RWPE2 (cell line): ENCODE measurements at regions not wholly inside any gene's neighbourhood (a gene's known extent, or its start where the extent isn't known, plus 50 kb on each side); places are given as distances from the start of the nearest gene placed in this dataset.

Experiments used
- ATAC-seq: fragments of 200-7000 bp; cut with Tn5 transposase; 3 replicates; pipeline ENCODE4 v1.9.1; 2021; ENCODE audit warnings: low read depth
- DNase-seq: peaks from one replicate; pipeline ENCODE4 v3.0.0-alpha.2; 2020; ENCODE audit warnings: low spot score
- H3K27ac ChIP-seq: fragments of 450-650 bp; 2 replicates; pipeline ENCODE4 v1.5.1; 2017; ENCODE audit warnings: mild to moderate bottlenecking; ENCODE audit not compliant: poor library complexity, severe bottlenecking
- H3K27me3 ChIP-seq: fragments of 250-450 bp; sonication (Bioruptor Pico); 2 replicates; pipeline ENCODE4 v1.5.1; 2021; ENCODE audit warnings: mild to moderate bottlenecking, moderate library complexity; ENCODE audit not compliant: insufficient read depth, poor library complexity, severe bottlenecking
- H3K36me3 ChIP-seq: fragments of 250-450 bp; sonication (Bioruptor Pico); 2 replicates; pipeline ENCODE4 v1.5.1; 2020; ENCODE audit warnings: low read depth, mild to moderate bottlenecking, moderate library complexity
- H3K4me1 ChIP-seq: fragments of 250-450 bp; sonication (Bioruptor Pico); 2 replicates; pipeline ENCODE4 v1.5.1; 2021; ENCODE audit warnings: mild to moderate bottlenecking, moderate library complexity; ENCODE audit not compliant: insufficient read depth, poor library complexity, severe bottlenecking
- H3K4me3 ChIP-seq: fragments of 250-450 bp; sonication (Bioruptor Pico); 2 replicates; pipeline ENCODE4 v1.5.1; 2021; ENCODE audit warnings: mild to moderate bottlenecking, moderate library complexity; ENCODE audit not compliant: severe bottlenecking
- H3K9me3 ChIP-seq: fragments of 250-450 bp; sonication (Bioruptor Pico); 2 replicates; pipeline ENCODE4 v1.5.1; 2021; ENCODE audit warnings: mild to moderate bottlenecking, moderate library complexity; ENCODE audit not compliant: severe bottlenecking
- TF ChIP-seq, protein P1 (sequence below): fragments of 450-650 bp; IDR thresholded peaks from one replicate; pipeline ENCODE4 v1.5.1; 2017; ENCODE audit warnings: mild to moderate bottlenecking, moderate library complexity; ENCODE audit not compliant: poor library complexity, severe bottlenecking

DNA sequence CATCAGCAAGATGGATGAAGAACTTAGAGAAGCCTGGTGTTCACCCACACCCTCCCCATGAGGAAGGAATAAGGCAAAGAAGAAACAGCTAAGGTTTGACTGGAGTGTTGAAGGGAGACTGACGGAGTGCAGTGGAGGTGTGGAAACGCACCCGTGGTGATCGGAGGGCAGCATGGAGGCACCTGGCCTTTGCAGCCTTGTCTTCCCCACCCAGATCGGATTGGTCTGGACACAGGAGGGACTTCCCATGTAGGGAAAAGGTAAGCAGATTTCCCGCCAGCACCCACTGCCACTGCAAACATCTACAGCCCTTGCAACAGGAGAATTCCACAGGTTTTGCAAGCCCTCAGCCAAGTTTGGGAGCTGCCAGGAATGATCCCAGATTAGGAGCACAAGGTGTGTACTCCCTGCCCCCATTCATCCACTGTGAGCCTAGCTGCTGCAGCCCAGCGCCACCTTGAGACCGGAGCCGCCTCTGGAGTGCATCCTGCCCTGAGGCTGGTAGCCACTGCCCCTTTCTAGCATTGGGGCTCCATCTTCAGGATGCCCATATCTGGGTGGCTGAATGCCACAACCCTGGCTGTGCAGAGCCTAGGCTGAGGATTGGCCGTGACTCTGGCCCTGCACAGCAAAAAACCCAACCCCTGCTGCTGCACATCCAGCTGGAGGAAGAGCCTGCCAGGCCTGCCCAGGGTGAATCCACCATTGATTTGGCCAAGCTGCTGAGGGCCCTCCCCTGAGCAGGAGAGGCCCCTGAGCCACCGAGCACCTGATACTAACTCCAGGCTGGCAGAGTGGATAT, 411.1 kb downstream of the TMEM121 start:
- no peak overlapping the region for H3K27ac ChIP-seq
- TF ChIP-seq, protein P1, sequence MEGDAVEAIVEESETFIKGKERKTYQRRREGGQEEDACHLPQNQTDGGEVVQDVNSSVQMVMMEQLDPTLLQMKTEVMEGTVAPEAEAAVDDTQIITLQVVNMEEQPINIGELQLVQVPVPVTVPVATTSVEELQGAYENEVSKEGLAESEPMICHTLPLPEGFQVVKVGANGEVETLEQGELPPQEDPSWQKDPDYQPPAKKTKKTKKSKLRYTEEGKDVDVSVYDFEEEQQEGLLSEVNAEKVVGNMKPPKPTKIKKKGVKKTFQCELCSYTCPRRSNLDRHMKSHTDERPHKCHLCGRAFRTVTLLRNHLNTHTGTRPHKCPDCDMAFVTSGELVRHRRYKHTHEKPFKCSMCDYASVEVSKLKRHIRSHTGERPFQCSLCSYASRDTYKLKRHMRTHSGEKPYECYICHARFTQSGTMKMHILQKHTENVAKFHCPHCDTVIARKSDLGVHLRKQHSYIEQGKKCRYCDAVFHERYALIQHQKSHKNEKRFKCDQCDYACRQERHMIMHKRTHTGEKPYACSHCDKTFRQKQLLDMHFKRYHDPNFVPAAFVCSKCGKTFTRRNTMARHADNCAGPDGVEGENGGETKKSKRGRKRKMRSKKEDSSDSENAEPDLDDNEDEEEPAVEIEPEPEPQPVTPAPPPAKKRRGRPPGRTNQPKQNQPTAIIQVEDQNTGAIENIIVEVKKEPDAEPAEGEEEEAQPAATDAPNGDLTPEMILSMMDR, result no peak
- ATAC-seq, result no peak
- H3K4me1 ChIP-seq, result no peaks in the 10 kb centered on the region
- no peak overlapping the region for H3K4me3 ChIP-seq
- H3K27me3 ChIP-seq, result no peaks in the 10 kb centered on the region
- no peaks in the 10 kb centered on the region for H3K36me3 ChIP-seq
- H3K9me3 ChIP-seq, result peaks cover 14% of the 10 kb centered on the region
- peak; percentile 35 for DNase-seq

DNA sequence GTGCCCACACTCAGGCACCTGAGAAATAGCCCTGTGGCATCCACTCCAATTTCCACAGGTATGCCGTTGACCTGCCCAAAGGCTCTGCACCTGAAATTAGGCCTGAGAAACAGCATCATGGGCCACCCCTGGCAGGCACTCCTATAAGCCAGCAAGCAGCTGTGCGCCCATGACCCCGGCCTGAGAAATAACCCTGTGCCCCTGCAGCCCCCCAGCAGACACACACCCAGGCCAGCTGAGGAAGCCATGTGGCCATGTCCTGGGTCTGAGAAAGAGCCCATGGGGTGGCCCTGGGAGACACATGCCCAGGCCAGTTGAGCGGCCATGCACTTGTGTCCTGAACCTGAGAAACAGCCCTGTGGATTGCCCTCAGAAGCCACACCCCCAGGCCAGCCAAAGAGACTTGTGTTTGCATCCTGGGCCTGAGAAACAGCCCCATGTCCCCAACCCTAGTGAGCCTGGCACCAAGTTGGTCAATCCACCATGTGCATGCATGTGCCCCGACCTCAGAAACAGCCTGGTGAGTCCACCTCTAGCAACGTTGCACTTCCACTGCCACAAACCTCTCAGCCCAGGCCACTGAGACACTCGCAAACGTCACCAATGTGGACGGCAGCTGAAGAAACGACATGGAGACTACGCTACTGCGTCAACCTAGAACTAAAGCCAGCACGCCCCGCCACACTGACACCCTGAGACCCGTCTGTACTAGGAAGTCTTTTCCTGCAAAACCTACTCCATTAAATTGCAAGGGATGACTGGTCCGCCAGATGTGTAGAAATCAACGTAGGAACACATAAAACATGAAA, 411.9 kb downstream of the TMEM121 start:
- no peak overlapping the region for H3K27ac ChIP-seq
- H3K4me3 ChIP-seq, result no peak overlapping the region
- TF ChIP-seq, protein P1, result no peak
- DNase-seq (peak; percentile 53), ATAC-seq (no peak)
- H3K27me3 ChIP-seq, result peaks cover 3% of the 10 kb centered on the region
- peaks cover 13% of the 10 kb centered on the region for H3K9me3 ChIP-seq
- H3K4me1 ChIP-seq, result no peaks in the 10 kb centered on the region
- no peaks in the 10 kb centered on the region for H3K36me3 ChIP-seq

DNA sequence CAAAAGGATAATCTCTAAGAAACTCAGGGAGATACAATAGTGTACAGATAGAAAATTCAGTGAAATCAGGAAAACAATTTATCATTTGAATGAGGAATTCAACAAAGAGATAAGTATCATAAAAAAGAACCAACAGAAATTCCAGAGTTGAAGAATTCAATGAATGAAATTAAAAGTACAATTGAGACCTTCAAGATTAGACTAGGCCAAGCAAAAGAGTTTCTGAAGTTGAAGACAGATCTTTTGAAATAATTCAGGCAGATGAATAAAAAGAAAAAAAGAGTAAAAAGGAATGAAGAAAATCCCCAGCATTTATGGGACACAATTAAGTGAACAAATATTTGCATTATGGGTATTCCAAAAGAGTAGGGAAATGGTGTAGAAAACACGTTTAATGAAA, 412.6 kb downstream of the TMEM121 start:
- DNase-seq (no peak), ATAC-seq (no peak)
- Histone ChIP-seq H3K9me3 (peaks cover 13% of the 10 kb centered on the region), H3K4me3 (no peak overlapping the region), H3K4me1 (no peaks in the 10 kb centered on the region), H3K36me3 (no peaks in the 10 kb centered on the region), H3K27ac (no peak overlapping the region), H3K27me3 (peaks cover 6% of the 10 kb centered on the region)
- TF ChIP-seq, protein P1, result no peak

DNA sequence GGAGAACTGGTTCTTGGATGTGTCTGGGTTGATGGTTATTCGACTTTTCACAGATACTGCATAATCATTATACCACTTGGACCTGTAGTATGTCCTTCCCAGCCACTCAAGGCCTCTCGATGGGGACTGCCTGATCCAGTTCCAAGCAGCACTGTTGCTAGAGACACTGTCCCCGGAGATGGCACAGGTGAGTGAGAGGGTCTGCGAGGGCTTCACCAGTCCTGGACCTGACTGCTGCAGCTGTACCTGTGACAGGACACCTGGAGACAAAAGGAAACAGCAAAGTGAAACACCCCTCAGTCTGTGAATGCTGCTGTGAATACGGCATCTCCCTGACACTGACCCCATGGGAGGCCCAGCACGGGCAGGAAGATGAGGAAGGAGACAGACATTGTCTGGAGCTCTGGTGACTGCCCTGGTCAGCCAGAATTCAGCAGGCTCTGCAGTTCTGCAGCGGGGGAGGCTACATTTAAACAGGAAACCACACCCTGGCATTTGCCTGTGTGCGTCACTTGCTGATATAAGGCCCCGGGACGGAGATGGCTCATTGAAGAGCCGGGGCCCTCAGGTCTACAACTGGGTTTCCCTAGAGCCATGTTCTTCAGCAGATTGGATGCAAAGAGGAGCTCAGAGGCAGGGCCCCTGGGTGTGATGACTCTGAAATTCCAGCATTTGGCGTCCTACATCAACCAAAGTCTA, 413.6 kb downstream of the TMEM121 start:
- Histone ChIP-seq H3K27me3 (peaks cover 6% of the 10 kb centered on the region), H3K4me1 (no peaks in the 10 kb centered on the region), H3K4me3 (no peak overlapping the region), H3K36me3 (no peaks in the 10 kb centered on the region), H3K27ac (no peak overlapping the region), H3K9me3 (peaks cover 13% of the 10 kb centered on the region)
- TF ChIP-seq, protein P1, result no peak
- peak; percentile 37 for DNase-seq
- ATAC-seq, result no peak
